HCT116 (cell line): ENCODE measurements at regions not wholly inside any gene's neighbourhood (a gene's known extent, or its start where the extent isn't known, plus 50 kb on each side); places are given as distances from the start of the nearest gene placed in this dataset.
A peak's percentile ranks its signal among the peaks of the same experiment; 100 is the strongest.

Experiments
- CEBPB ChIP-seq: IDR thresholded peaks from 2 replicates; pipeline ENCODE4 v1.6.1; 2012; ENCODE audit warnings: low read depth
- CTCF ChIP-seq, 3 experiments: fragments of 200-600 bp in 1 of 3; sonication (generic) in 1 of 3; IDR thresholded peaks in 2 of 3; conservative IDR thresholded peaks in 1 of 3; 2 replicates each; pipeline ENCODE4 v1.5.1; 2012 to 2017; ENCODE audit warnings: low read depth in 2 of 3, low read length in 2 of 3, antibody characterized with exemption in 1 of 3, borderline replicate concordance in 1 of 3, control low read depth in 1 of 3, mild to moderate bottlenecking in 1 of 3, mixed read lengths in 1 of 3, mixed run types in 1 of 3, moderate library complexity in 1 of 3; ENCODE audit not compliant: insufficient read depth in 1 of 3
- EZH2 ChIP-seq: fragments of 200-600 bp; sonication (generic); IDR thresholded peaks from 2 replicates; pipeline ENCODE4 v1.6.1; 2017; ENCODE audit warnings: antibody characterized with exemption, mixed run types
- JUND ChIP-seq: IDR thresholded peaks from 2 replicates; pipeline ENCODE4 v1.6.1; 2012
- POLR2A ChIP-seq: IDR thresholded peaks from 2 replicates; pipeline ENCODE4 v1.7.0; 2011; ENCODE audit warnings: borderline replicate concordance; ENCODE audit not compliant: insufficient read depth, insufficient read length; ENCODE audit errors: extremely low read depth
- SIN3A ChIP-seq: IDR thresholded peaks from 2 replicates; pipeline ENCODE4 v1.6.1; 2012; ENCODE audit warnings: low read depth
- SP1 ChIP-seq: IDR thresholded peaks from 2 replicates; pipeline ENCODE4 v1.6.1; 2012; ENCODE audit warnings: low read depth
- TCF7L2 ChIP-seq: IDR thresholded peaks from 2 replicates; pipeline ENCODE4 v1.7.0; 2011; ENCODE audit warnings: borderline replicate concordance, inconsistent platforms; ENCODE audit not compliant: insufficient read depth, insufficient read length; ENCODE audit errors: extremely low read depth
- TF ChIP-seq, protein P1 (sequence below): IDR thresholded peaks from 2 replicates; pipeline ENCODE4 v1.6.1; 2012; ENCODE audit warnings: low read depth

DNA sequence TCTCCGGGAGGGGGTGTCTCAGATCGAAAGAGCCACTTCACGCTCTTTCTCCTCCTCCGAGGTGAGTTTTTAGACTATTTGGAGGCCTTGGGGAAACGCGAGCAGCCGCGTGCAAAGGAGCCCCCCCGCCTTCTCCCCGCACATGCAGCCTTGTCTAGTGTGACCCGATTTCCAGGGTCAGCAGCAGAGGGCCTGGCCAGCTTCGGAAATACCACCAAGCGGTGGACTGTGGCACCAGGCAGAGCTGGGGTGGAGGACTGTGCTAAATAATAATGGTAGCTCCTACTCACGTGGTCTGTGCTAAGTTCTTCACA, 79.3 kb upstream of the BCOR start:
- TF ChIP-seq CEBPB (no peak), SIN3A (no peak), CTCF (IDR thresholded peaks at IDR 0.05 in 2 of 3, conservative IDR thresholded peaks at IDR 0.05 in 1 of 3; ENCODE audit: borderline replicate concordance in 1 of 3, insufficient read depth in 1 of 3, low read depth in 2 of 3, low read length in 2 of 3) (peak in 1 of 3 experiments; percentile 4; a peak in 1 of 6 replicates), POLR2A (no peak), TCF7L2 (no peak), EZH2 (no peak), JUND (no peak), SP1 (no peak)
- TF ChIP-seq, protein P1, sequence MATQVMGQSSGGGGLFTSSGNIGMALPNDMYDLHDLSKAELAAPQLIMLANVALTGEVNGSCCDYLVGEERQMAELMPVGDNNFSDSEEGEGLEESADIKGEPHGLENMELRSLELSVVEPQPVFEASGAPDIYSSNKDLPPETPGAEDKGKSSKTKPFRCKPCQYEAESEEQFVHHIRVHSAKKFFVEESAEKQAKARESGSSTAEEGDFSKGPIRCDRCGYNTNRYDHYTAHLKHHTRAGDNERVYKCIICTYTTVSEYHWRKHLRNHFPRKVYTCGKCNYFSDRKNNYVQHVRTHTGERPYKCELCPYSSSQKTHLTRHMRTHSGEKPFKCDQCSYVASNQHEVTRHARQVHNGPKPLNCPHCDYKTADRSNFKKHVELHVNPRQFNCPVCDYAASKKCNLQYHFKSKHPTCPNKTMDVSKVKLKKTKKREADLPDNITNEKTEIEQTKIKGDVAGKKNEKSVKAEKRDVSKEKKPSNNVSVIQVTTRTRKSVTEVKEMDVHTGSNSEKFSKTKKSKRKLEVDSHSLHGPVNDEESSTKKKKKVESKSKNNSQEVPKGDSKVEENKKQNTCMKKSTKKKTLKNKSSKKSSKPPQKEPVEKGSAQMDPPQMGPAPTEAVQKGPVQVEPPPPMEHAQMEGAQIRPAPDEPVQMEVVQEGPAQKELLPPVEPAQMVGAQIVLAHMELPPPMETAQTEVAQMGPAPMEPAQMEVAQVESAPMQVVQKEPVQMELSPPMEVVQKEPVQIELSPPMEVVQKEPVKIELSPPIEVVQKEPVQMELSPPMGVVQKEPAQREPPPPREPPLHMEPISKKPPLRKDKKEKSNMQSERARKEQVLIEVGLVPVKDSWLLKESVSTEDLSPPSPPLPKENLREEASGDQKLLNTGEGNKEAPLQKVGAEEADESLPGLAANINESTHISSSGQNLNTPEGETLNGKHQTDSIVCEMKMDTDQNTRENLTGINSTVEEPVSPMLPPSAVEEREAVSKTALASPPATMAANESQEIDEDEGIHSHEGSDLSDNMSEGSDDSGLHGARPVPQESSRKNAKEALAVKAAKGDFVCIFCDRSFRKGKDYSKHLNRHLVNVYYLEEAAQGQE = no peak
